Esophagus muscularis mucosa (tissue), 4 donors: ENCODE measurements at regions not wholly inside any gene's neighbourhood (a gene's known extent, or its start where the extent isn't known, plus 50 kb on each side); places are given as distances from the start of the nearest gene placed in this dataset.

Experiments
- DNase-seq: peaks from one replicate; pipeline ENCODE4 v3.0.0-alpha.2; 2017; ENCODE audit errors: extremely low spot score
- H3K27ac ChIP-seq, 4 donors: fragments of 200-600 bp; sonication (generic); replicated peaks in 1 of 4; 1 replicate in 3 of 4; 2 replicates in 1 of 4; pipeline ENCODE4 v1.5.1; 2016 to 2019; ENCODE audit warnings: mild to moderate bottlenecking in 1 of 4
- H3K27me3 ChIP-seq, 4 donors: fragments of 200-600 bp; sonication (generic); one replicate each; pipeline versions ENCODE4 v1.5.1 to v1.6.0; 2016 to 2019
- H3K36me3 ChIP-seq, 4 donors: fragments of 200-600 bp; sonication (generic); one replicate each; pipeline ENCODE4 v1.5.1; 2016 to 2019
- H3K4me1 ChIP-seq, 4 donors: fragments of 200-600 bp; sonication (generic); one replicate each; pipeline ENCODE4 v1.5.1; 2016 to 2019
- H3K4me3 ChIP-seq, 4 donors: fragments of 200-600 bp; sonication (generic); 1 replicate in 2 of 4; 2 replicates in 2 of 4; pipeline ENCODE4 v1.5.1; 2016 to 2019; ENCODE audit warnings: mild to moderate bottlenecking in 4 of 4, moderate library complexity in 1 of 4
- H3K9me3 ChIP-seq, 4 donors: fragments of 200-600 bp; sonication (generic); 1 replicate in 3 of 4; 2 replicates in 1 of 4; pipeline ENCODE4 v1.5.1; 2016 to 2019
- CTCF ChIP-seq, 3 experiments: fragments of 200-600 bp in 2 of 3; fragments of 450-650 bp in 1 of 3; sonication (generic) in 2 of 3; IDR thresholded peaks; one replicate each; pipeline ENCODE4 v1.5.1; 2017 to 2019; ENCODE audit warnings: antibody characterized with exemption in 3 of 3, mild to moderate bottlenecking in 2 of 3, moderate library complexity in 1 of 3
- EP300 ChIP-seq: sonication (generic); formaldehyde crosslinking; IDR thresholded peaks from one replicate; pipeline ENCODE4 v1.6.1; 2017; ENCODE audit warnings: antibody characterized with exemption
- POLR2A ChIP-seq: fragments of 450-650 bp; IDR thresholded peaks from one replicate; pipeline ENCODE4 v1.6.1; 2017; ENCODE audit warnings: antibody characterized with exemption, moderate library complexity, mild to moderate bottlenecking, low read depth
- POLR2AphosphoS5 ChIP-seq, 2 donors: sonication (generic); formaldehyde crosslinking; IDR thresholded peaks; one replicate each; pipeline ENCODE4 v1.6.1; 2017; ENCODE audit warnings: antibody characterized with exemption in 2 of 2
- WGBS: methylation state at CpG from one replicate; pipeline ENCODE4 v1.1.5; 2018; 5-methylcytosine and 5-hydroxymethylcytosine counted together
- intact Hi-C: fragments of 100-400 bp; cut with DNase I; formaldehyde crosslinking; loops from one replicate; pipeline ENCODE4 v1.15.1; 2023

- no peak overlapping the region for H3K27ac ChIP-seq
- no peak overlapping the region for H3K4me3 ChIP-seq
- no peaks in the 10 kb centered on the region for H3K36me3 ChIP-seq
- no peaks in the 10 kb centered on the region for H3K9me3 ChIP-seq
- TF ChIP-seq POLR2A: no peak
- TF ChIP-seq EP300: no peak
- no peak for TF ChIP-seq CTCF (IDR thresholded peaks at IDR 0.05)
- peak in 1 of 2 donors; percentile 17 for TF ChIP-seq POLR2AphosphoS5 (IDR thresholded peaks at IDR 0.05)
- intact Hi-C loops: no loop called here
- 47% methylated on average over 3 of the region's 3 CpGs for WGBS
- H3K4me1 ChIP-seq: peaks cover 0 to 5% (median 3%) of the 10 kb centered on the region in 4 donors
- no peaks in the 10 kb centered on the region for H3K27me3 ChIP-seq
- peak; percentile 39 for DNase-seq
These were observed 155.4 kb upstream of the DUSP10 start for GRCh38 chr1:221897321-221897721.

GRCh38 chr1:221892301-221892830 lies 150.5 kb upstream of the DUSP10 start:
- 83% methylated on average over 1 of the region's 1 CpG for whole genome bisulfite sequencing
- Histone ChIP-seq H3K27me3 (no peaks in the 10 kb centered on the region), H3K9me3 (no peaks in the 10 kb centered on the region), H3K4me1 (peaks cover 0 to 7% (median 3%) of the 10 kb centered on the region in 4 donors), H3K36me3 (no peaks in the 10 kb centered on the region), H3K27ac (no peak overlapping the region), H3K4me3 (no peak overlapping the region)
- DNase-seq: no peak
- intact Hi-C loops: no loop called here
- no peak for TF ChIP-seq EP300

- intact Hi-C loops: no loop called here
- 86% methylated on average over 1 of the region's 1 CpG for WGBS
- no peaks in the 10 kb centered on the region for H3K36me3 ChIP-seq
- H3K4me1 ChIP-seq: peaks cover 6 to 9% (median 8%) of the 10 kb centered on the region in 4 donors
- H3K27ac ChIP-seq: no peak overlapping the region
- no peaks in the 10 kb centered on the region for H3K9me3 ChIP-seq
- H3K4me3 ChIP-seq: no peak overlapping the region
- peak; percentile 88 for DNase-seq
- TF ChIP-seq EP300 (no peak), POLR2AphosphoS5 (IDR thresholded peaks at IDR 0.05) (peak; percentile 5 to 39)
- H3K27me3 ChIP-seq: no peaks in the 10 kb centered on the region
These were observed 149.8 kb upstream of the DUSP10 start for GRCh38 chr1:221891708-221892107.

- H3K27ac ChIP-seq: no peak overlapping the region
- no peak overlapping the region for H3K4me3 ChIP-seq
- DNase-seq: peak; percentile 10
- no peaks in the 10 kb centered on the region for H3K36me3 ChIP-seq
- peaks cover 9 to 13% (median 11%) of the 10 kb centered on the region in 4 donors for H3K4me1 ChIP-seq
- TF ChIP-seq POLR2A: no peak
- no peak for TF ChIP-seq CTCF (IDR thresholded peaks at IDR 0.05)
- TF ChIP-seq POLR2AphosphoS5 (IDR thresholded peaks at IDR 0.05): no peak
- no peak for TF ChIP-seq EP300
- intact Hi-C loops: no loop called here
- WGBS: 92% methylated on average over 5 of the region's 5 CpGs
- H3K9me3 ChIP-seq: no peaks in the 10 kb centered on the region
- no peaks in the 10 kb centered on the region for H3K27me3 ChIP-seq
These were observed 146.9 kb upstream of the DUSP10 start for GRCh38 chr1:221888801-221889200.

GRCh38 chr1:221888218-221888617 lies 146.3 kb upstream of the DUSP10 start:
- peak; percentile 45 for DNase-seq
- Histone ChIP-seq H3K4me3 (no peak overlapping the region), H3K27me3 (no peaks in the 10 kb centered on the region), H3K4me1 (peaks cover 9 to 13% (median 11%) of the 10 kb centered on the region in 4 donors), H3K27ac (no peak overlapping the region), H3K36me3 (no peaks in the 10 kb centered on the region), H3K9me3 (no peaks in the 10 kb centered on the region)
- TF ChIP-seq POLR2AphosphoS5 (IDR thresholded peaks at IDR 0.05) (no peak), CTCF (IDR thresholded peaks at IDR 0.05) (no peak), POLR2A (no peak), EP300 (no peak)
- intact Hi-C loops: no loop called here
- WGBS: 92% methylated on average over 11 of the region's 11 CpGs

- Histone ChIP-seq H3K4me3 (no peak overlapping the region), H3K9me3 (no peaks in the 10 kb centered on the region), H3K27ac (peak overlapping the region in 1 of 4 donors; percentile 17), H3K27me3 (no peaks in the 10 kb centered on the region), H3K36me3 (no peaks in the 10 kb centered on the region), H3K4me1 (peaks cover 9 to 13% (median 11%) of the 10 kb centered on the region in 4 donors)
- WGBS: 98% methylated on average over 2 of the region's 2 CpGs
- intact Hi-C loops: no loop called here
- DNase-seq: no peak
- no peak for TF ChIP-seq POLR2AphosphoS5 (IDR thresholded peaks at IDR 0.05)
- TF ChIP-seq POLR2A: no peak
- no peak for TF ChIP-seq CTCF (IDR thresholded peaks at IDR 0.05)
- TF ChIP-seq EP300: no peak
These were observed 145.9 kb upstream of the DUSP10 start for GRCh38 chr1:221887758-221888157.
